Gastrocnemius medialis (tissue), 4 donors: ENCODE measurements at regions not wholly inside any gene's neighbourhood (a gene's known extent, or its start where the extent isn't known, plus 50 kb on each side); places are given as distances from the start of the nearest gene placed in this dataset.

Experiments
- POLR2A ChIP-seq, 2 donors: fragments of 450-650 bp; IDR thresholded peaks; one replicate each; pipeline ENCODE4 v1.6.1; 2017; ENCODE audit warnings: antibody characterized with exemption in 2 of 2, mild to moderate bottlenecking in 2 of 2, moderate library complexity in 2 of 2
- TF ChIP-seq, protein P1 (sequence below), 5 experiments: fragments of 450-650 bp in 3 of 5; fragments of 200-600 bp in 2 of 5; sonication (generic) in 2 of 5; IDR thresholded peaks in 4 of 5; conservative IDR thresholded peaks in 1 of 5; 1 replicate in 4 of 5; 2 replicates in 1 of 5; pipeline ENCODE4 v1.5.1; 2016 to 2019; ENCODE audit warnings: antibody characterized with exemption in 5 of 5, mild to moderate bottlenecking in 3 of 5, moderate library complexity in 3 of 5

DNA sequence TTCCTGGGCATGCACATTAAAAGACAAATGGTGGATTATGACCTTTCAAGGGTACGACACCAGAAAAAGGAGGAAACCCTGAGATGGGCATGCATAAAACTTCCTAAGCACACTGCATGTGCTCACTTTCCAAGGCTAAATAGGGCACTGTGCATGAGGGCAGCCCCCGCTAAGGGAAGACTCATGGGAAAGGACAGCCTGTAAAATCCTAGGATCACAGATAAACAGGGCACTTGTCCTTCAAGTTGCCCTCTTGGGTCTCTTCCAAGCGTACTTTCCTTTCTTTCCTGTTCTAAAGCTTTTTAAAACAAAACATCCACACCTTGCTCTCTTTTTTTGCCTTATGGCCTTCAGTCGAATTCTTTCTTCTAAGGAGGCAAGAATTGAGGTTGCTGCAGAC lies 106.5 kb upstream of the SYNCRIP start:
- TF ChIP-seq POLR2A (IDR thresholded peaks at IDR 0.05): no peak
- TF ChIP-seq, protein P1, sequence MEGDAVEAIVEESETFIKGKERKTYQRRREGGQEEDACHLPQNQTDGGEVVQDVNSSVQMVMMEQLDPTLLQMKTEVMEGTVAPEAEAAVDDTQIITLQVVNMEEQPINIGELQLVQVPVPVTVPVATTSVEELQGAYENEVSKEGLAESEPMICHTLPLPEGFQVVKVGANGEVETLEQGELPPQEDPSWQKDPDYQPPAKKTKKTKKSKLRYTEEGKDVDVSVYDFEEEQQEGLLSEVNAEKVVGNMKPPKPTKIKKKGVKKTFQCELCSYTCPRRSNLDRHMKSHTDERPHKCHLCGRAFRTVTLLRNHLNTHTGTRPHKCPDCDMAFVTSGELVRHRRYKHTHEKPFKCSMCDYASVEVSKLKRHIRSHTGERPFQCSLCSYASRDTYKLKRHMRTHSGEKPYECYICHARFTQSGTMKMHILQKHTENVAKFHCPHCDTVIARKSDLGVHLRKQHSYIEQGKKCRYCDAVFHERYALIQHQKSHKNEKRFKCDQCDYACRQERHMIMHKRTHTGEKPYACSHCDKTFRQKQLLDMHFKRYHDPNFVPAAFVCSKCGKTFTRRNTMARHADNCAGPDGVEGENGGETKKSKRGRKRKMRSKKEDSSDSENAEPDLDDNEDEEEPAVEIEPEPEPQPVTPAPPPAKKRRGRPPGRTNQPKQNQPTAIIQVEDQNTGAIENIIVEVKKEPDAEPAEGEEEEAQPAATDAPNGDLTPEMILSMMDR (IDR thresholded peaks at IDR 0.05 in 4 of 5, conservative IDR thresholded peaks at IDR 0.05 in 1 of 5): no peak
